ENCODE measurements at regions not wholly inside any gene's neighbourhood (a gene's known extent, or its start where the extent isn't known, plus 50 kb on each side); places are given as distances from the start of the nearest gene placed in this dataset.

- TF ChIP-seq CTCF (IDR thresholded peaks at IDR 0.05), result no peak
These were observed 326.4 kb upstream of the KLF4 start for GRCh38 chr9:107815782-107816560.

DNA sequence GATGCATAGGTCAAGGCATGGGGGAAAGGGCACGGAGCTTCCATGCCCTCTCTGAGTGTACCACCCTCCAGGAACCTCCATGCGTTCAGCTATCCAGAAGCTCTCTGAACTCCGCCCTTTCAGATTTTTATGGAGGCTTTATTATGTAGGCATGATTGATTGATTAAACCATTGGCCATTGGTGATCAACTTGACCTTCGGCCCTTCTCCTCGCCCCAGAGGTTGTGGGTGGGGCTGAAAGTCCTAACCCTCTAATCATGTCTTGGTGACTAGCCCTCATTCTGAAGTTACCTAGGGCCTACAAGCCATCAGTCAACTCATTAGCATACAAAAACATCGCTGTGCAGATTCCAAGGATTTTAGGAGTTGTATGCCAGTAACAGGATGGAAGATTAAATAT, 323.7 kb upstream of the KLF4 start:
- no peak for TF ChIP-seq CTCF (IDR thresholded peaks at IDR 0.05)

- TF ChIP-seq CTCF (IDR thresholded peaks at IDR 0.05), result no peak
These were observed 320.9 kb upstream of the KLF4 start for GRCh38 chr9:107810461-107810961.

DNA sequence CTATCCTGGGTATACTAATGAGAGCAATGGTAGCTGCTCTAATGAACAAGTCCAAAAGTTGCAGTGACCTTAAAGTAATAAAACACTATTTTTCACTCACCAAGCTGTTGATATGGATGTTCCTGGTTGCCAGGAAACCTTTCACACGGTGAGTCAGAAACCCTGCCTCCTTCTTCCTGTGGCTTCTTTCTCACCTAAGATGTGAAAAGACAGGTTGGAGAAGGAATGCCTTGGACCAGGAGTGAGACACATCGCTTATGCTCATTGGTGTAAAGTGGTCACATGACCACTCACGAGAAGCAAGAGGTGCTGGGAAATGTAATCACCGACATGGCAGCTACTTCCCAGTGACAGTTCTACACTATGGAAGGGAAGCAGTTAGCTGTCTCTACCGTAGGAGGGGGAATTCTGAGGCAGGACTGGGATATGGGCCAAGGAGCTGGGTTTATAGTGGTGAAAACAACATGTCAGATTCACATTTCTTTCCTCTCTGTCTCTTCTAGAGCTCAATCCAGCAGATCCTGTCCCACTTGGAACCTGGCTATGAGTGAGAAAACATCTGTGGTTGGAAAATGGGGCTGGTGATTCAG, 320.4 kb upstream of the KLF4 start:
- TF ChIP-seq CTCF (IDR thresholded peaks at IDR 0.05), result no peak

DNA sequence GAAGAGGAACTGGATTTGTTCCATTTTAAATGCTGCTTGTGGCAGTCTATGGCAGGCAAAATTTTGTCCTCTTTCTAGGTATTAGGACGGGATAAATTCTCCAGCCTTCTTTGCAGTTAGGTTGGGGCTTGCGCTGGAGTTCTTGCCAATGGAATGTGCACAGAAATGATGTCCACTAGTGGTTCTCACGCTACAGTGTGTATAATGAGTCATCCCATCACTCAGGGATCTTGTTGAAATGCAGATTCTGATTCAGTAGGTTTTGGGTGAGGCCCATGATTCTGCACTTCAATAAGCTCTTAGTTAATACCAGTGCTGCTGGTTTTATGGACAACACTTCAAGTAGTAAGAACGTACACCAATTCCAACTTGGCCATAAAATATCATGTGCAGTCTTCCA, 317.6 kb upstream of the KLF4 start:
- no peak for TF ChIP-seq CTCF (IDR thresholded peaks at IDR 0.05)

GRCh38 chr9:107805201-107805600, 315.6 kb upstream of the KLF4 start:
- TF ChIP-seq CTCF (IDR thresholded peaks at IDR 0.05), result no peak

DNA sequence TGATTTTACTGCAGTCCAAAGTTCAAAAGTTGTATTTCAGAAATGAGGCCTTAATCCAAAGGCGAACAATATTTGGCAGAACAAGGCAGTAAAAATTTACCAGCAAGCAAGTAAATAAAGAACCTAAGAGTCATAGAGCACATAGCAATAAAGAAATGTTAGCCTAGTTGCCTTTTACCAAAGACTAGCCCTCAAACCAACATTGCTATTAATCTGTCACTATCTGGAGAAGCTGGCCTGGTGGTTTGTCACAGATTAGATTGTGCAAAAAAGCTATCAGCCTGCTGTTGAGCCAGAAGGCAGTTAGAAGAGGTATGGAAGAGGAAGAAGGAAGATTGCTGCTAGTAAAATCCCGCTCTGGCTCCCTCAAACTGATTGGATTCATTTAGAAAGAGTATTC, 304.7 kb upstream of the KLF4 start:
- no peak for TF ChIP-seq CTCF (IDR thresholded peaks at IDR 0.05)

All from LNCAP (cell line).